DMS153 (cell line): ENCODE measurements at regions not wholly inside any gene's neighbourhood (a gene's known extent, or its start where the extent isn't known, plus 50 kb on each side); places are given as distances from the start of the nearest gene placed in this dataset.
"Not testable (repeated sequence)": the region's sequence is repeated elsewhere in the genome, so short reads cannot be mapped to it uniquely, and the experiment has no call there.

Experiments used
- DNase-seq: peaks from one replicate; lab custom pipeline; 2025; lab: John Stamatoyannopoulos, UW

DNA sequence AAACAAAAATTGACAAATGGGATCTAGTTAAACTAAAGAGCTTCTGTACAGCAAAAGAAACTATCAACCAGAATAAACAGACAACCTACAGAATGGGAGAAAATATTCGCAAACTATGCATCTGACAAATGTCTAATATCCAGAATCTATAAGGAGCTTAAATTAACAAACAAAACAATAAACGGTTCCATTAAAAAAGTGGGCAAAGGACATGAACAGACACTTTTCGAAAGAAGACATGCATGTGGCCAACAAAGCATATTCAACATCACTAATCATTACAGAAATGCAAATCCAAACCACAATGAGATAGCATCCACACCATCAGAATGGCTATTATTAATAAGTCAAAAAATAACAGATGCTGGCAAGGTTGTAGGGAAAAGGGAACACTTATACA lies 50.5 kb upstream of the MED13L start:
- not testable (repeated sequence) for DNase-seq

DNA sequence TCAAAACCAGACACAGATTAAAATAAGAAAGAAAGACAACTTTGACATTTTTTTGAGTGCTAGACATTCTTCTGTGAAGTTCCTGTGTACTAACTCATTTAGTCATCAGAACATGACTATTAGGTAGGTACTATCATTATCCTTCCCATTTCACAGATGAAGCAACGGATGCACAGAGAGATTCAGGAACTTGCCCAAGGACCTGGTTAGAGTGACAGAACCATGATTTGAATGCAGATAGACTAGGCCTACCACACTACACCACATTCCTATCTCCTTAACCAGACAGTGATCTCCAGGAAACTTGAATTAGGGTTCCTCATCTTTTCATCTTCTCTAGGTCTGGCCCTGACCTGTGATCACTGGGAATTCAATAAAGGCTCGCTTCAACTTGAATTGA lies 54.4 kb upstream of the MED13L start:
- no peak for DNase-seq

DNA sequence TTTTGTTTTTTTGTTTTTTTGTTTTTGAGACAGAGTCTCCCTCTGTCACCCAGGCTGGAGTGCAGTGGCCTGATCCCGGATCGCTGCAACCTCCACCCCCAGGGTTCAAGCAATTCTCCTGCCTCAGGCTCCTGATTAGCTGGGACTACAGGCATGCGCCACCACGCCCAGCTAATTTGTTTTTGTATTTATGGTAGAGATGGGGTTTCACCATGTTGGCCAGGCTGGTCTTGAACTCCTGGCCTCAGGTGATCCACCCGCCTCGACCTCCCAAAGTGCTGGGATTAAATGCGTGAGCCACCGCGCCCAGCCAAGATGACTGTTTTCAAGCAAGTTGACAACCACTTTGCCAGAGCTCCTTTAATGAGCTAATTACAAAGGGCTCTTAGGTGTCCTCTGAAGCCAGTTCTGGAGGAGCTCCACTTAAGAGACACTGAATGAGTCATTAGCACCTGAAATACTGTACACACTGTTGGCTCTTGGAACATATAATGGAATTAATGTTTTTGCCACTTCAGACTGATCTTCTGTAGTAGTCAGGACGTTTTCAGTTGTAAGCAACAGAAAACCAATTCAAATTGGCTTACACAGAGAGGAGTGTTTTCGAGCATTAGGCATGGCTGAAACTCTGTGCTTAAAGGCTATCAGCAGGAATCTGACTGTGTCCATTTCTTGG lies 55.4 kb upstream of the MED13L start:
- no peak for DNase-seq

DNA sequence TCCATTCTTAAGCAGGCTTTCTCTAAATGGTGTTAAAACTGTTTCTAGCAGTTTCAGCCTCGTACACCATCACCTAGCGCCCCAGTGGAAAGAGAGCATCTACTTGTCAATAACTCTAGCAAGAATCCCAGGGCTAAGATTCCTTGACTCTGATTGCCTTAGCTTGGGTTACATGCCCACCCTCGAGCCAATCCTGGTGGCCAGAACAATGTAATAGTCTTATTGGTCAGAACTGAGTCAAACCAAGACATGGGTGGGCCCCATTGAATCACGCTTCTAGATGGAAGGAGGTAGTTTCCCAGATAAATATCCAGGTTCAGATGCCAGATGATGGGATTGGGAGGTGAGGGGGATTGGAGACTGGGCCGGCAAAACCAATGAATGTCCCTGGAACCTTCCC lies 55.9 kb upstream of the MED13L start:
- no peak for DNase-seq

DNA sequence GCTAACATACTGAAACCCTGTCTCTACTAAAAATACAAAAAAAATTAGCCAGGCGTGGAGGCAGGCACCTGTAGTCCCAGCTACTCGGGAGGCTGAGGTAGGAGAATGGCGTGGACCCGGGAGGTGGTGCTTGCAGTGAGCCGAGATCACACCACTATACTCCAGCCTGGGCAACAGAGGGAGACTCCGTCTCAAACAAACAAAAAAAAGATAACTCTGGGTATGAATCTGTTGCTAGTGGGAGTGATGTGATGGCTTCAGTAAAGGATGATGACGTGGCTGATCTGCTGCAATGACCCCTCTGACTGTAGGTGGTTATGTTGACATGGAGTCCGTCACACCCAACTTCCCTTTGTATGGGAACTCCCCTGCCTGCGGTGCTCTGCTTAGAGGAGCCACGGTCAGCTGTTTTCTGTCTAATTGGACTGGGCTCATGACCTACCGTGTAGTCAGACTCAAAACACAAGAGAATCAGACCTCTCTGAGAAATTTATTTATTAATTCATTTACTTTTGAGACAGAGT lies 59.1 kb upstream of the MED13L start:
- DNase-seq: no peak

DNA sequence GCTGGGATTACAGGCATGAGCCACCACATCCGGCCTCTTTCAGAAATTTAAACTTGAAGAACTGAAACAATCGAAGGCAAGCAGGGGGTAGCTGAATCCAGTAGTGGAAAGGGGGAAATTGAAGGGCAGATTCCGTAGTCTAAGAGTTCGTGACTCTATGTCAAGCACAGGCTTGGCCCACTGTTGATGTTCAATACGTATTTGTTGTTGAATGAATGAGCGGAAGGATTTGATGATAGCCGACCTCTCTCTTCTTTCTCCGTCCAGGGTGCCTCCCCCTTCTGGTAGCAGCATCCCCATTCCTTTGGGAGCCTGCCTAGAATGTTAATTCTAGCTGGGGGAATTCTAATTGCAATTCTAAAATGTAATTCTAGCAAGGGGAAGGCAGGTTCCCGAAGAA lies 59.8 kb upstream of the MED13L start:
- DNase-seq: no peak

DNA sequence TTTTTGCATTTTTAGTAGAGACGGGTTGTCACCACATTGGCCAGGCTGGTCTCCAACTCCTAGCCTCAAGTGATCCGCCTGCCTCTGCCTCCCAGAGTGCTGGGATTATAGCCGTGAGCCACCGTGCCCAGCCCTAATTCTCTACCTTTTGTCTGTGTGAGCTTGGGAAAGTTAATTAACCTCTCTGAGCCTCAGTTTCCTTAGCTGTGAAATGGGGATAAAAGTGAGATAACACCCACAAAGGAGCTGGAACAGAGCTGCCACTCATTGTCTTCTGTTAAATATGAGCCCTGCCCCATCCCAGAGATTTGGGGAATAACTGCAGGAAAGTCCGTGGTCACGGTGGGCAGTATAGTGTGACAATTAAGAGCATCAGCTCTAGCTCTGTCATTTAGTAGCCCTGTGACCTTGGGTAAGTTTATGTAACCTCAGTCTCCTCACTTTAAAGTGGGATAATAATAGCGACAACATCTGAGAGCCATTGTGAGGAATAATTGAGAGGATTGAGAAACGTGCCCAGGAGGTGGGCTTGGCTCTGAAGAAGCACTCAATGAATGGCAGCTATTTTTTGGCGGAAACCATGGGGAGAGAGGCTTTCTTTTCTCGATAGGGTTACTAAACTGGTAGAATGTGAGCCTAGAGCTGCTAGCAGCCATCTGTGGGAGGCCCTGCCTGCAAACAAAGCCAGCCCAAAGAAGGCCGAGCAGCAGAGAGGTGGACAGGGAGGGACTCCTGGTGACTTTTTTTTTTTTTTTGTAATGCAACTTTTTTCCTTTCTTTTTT lies 60.8 kb upstream of the MED13L start:
- no peak for DNase-seq

DNA sequence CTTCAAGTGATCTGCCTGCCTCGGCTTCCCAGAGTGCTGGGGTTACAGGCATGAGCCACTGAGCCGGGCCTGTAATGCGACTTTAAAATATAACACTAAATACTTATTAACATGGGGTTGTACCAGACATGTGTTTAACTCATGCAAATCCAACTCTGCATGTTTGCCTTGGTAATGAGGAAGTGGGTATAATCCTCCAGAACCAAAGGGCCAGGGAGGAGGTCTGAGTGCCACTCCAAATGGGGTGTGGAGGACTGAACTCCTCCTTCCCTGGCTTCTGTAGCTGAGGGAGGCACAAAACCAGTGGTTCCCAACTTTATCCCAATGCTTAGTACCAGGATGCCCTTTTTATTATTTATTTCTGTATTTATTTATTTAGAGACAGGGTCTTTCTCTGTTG lies 61.6 kb upstream of the MED13L start:
- DNase-seq: no peak

DNA sequence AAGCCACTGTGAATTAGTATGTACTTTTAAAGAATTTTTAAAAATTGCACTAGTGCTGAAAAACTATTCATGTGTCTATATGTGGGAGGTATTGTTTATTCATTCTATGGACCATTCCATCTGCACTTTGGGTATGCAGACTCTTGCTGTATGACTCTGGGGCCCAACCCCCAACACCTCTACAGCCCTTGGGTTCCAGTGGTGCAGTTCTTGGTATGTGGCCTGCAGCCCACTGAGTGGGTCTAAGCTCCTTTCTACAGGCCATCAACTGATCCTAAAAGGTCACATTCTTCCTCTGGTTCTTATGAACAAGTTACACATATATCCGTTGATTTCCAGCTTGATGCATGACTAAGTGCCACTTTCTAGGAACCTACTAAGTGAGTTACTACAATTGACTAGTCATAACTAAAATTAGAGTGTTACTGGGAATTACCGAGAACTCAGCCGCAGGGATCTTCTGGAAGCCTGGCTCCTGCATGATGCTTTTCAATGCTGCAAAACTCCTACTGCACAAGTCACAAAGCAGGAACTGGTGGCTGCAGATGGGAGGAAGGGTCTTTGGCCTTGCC lies 62.4 kb upstream of the MED13L start:
- DNase-seq: no peak

DNA sequence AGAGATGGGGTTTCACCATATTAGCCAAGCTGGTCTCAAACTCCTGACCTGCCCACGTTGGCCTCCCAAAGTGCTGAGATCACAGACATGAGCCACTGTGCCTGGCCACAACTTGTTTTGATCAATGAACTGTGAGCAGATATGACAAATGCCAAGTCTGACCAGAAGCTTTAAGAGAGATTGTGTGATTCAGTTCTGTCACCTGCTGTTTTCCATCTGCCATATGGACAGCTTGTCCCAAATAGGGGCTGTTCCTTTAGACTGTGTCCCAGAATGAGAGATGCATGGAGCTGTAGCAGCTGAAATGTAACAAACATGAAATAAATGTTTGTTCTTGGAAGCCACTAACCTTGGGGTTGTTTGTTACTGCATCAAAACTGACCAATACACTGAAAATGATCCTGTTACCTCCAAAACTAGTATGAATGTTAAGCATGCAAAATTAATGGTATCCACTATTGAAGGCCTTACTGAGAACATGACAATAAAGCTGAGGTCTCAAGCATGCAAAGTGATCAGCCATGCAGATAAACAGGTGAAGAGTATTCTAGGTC lies 65.9 kb upstream of the MED13L start:
- DNase-seq: no peak

DNA sequence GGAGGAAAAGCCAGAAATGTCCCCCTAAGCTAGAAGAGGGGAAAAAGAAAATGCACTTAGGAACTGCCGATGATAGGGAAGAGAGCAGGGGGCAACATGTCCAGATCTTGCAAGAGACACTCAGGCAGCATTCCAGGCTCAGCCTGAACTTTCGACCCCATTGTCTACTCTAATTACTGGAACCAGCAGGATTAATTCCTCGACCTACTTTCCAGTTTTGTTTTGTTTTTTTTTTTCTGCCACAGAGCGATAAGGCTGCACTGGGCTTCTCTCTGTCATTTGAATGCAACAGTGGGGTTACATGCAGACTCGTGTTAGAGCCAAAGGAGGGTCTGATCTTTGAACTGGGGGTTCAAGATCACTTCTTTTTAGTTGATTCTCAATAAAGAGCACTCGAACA lies 68.7 kb upstream of the MED13L start:
- DNase-seq: no peak

DNA sequence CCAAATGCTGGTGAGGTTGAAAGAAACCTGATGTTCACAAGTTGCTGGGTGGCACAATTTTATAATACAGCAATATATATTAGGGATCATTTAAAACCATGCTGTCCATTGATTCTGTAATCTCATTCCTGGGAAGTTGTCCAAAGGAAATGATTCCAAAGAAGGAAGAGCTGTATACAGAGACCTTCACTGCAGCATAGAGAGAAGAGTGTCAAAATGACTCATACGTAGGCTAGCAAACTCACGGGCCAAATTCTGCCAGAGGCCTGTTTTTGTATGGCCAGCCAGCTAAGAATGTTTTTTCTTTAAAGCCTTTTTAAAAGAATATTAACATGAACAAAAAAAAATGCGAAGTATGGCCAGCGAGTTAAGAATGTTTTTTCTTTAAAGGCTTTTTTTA lies 69.2 kb upstream of the MED13L start:
- DNase-seq: no peak

DNA sequence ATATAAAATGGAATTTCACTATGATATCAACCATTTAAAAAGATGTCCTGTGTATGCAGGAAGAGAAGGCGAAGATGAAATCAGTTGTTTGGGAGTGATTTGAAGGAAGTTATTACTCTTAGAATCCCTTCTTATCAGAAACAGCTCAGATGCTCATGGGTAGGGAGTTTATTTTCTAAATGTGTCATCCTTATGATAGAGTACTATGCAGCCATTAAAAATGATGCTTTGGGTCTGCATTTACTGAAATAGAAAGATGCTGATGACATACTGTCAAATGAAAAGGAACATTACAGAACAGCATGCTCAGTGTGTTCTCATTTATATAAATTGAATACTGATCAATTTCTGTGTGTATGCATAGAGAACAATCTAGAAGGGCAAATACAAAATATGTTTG lies 69.8 kb upstream of the MED13L start:
- no peak for DNase-seq

DNA sequence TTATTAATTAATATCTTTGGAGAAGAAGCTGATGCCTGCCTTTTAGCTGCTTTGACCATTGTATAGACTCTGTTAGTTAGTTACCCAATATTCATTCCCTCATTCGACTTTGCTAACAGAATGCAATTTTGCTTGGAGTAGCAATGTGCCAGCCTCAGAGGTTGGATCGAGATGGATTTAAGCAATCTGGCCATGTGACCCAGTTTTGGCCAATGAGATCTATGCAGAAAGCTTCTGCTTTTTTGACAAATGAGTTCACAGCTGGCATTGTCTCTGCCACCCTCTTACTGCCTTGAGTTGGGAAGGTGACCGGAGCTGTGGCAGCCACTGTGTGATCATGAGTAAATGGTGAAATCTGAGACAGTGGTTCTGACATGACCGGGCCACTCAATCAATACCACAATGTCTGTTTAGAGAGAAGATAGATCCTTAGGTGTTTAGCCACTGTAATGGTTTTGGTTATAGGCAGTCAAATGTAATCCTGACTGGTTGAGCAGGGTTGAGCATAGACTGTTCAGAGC lies 74.9 kb upstream of the MED13L start:
- no peak for DNase-seq

DNA sequence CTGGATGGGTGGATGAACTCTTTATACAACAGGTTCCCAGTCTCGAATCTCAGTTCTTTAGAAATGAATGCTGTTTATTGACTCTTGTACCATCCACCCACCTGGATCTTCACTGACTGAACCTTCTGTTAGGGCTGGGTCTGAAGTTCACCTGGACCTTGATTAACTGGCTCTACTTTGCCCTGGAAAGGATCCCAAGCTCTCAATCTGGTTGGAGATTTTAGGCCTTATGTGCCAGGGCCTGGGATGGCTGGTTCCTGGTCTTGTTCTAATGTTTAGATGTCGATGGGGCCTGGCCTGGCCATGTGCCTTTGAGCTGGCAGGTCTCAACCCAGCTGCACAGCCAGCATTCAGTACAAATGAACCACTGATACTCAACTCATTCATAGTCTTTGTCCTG lies 76.5 kb upstream of the MED13L start:
- no peak for DNase-seq

DNA sequence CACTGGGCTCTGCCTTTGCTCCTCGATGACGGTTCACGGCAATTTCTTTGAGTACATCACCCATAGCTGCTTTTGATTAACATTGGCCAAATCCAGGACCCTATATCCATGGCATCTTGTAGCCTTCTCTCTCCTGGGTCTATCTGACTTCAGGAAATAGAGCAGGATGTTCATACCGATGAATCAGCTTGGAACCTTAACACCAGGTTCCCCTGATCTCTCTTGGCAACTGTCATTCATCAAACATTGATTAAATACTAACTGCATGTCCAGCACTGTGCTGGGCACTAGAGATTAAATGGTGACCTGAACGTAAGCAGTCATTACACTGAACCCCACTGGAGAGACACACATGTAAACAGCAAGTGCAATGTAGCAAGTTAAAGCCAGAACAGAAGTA lies 77.0 kb upstream of the MED13L start:
- no peak for DNase-seq

DNA sequence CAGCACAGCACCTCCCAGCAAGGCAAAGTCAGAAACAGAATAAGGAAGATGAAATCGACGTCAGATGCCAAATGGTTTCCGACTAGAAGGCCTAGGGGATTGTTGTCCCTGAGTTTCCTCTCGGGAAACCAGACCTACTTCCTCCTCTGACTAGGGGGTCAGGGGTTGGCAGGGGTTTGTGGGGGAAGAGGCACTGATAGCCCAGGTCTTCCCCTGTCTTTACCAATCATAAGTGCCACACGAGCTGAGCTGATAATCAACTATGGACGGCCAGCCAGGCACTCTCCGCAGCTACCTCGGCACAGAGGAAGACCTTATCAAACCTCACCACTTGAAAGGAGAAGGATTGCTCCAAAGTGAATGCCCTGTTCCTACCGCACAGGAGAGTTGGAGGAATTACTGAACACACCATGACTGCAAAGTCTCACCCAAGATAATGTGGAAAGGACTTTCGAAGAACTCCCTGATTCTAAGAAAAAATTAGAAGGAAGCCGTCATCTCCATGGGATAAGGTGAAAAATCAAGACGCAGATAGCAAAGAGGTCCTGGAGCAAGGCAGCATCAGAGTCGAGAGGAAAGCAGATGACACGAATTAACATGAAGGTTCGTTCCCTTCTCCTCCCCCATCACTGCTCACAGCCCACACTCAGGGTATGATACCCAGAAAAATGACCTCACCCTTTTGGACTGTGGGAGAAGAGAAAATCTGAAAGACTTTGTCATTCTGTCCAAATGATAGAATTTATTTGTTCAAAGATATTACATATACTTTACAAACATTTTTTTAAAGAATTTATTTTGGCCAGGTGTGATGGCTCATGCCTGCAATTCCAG lies 77.7 kb upstream of the MED13L start:
- no peak for DNase-seq

DNA sequence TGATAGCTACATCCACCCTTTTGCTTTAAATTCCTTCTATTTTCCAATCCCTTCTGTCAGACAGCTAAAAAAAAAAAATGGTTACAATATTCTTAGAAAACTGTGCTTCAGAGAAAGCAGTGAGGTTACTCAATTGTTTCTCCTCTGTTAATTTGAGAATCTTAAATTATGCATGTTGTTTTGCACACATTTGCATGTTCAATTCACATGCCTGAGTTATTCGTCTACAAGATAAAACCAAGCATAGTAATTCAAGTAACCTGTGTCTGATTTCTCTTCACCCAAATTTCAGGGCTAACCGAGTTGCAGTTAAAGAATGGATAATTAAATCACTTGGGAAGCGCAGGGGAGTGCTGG lies 81.0 kb upstream of the MED13L start:
- DNase-seq: no peak

DNA sequence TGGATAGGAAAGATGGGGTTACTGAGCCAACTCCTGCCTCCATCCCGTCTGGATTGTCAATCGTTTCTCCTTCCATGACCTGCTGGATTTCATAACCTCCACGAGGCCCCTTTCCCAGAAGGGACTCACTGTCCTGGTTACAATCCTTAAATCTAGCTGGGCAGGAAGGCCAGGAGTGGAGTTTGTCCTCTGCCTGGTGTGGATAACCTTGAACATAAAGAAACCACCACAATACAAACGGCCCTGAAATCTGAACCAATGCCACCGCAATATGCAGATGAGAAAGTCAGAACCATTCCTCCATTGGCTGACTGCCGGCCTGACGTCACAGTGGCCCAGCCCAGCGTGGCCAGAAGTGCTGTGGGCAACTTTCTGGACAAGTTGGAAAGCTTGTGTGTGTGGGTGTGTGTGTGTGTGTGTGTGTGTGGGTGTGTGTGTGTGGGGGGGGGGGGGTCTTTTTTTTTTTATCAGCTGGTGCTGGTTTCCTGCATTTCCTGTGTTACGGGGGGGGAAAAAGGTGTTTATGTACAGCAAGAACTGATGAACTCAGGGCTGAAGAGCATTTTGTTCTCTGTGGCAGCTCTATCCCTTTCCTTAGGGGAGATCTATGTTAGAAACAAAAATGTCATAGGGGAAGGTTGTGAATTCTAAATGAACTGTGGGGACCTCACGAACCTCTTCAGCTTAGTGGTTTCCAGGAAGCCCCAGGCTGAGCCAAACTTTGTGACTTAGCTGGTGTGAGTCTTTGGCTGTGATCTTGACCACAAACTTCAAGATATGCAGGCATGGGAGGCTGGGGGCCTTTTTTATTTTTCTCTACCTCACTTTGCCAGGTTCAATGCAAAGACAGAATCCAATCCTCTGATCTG lies 81.6 kb upstream of the MED13L start:
- peak; percentile 77 for DNase-seq

DNA sequence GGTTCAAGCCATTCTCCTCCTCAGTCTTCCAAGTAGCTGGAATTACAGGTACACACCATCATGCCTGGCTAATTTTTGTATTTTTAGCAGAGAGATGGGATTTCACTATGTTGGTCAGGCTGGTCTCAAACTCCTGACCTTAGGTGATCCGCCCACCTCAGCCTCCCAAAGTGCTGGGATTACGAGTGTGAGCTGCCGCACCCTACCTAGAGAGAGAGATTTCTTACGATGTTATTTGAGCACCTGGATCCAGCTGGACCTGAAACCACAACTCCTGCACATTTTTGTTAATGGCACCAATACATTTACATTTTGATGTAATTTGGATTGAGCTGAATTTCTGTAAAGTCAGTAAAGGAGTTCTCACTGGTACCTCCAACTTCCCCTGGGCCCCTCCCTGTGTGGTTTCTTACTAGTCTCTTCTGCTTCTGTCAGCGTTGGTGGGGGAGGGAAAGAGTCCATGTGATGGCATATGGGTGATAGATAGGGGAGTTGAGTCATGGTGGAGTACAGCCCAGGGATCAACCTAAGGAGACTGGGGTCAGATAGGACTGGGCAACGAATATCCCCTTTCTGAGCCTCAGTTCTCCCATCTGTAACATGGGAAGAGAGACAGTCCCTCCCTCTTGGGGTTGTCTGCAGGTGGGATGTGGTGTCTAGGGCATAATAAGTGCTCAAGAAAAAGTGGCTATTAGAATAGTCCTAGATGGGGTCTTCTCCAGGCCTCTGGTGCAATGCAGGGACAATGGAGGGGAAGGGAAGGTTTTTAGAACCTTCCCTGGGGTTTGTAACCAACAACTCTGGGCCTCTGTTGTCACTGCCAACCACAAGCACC lies 83.3 kb upstream of the MED13L start:
- DNase-seq: no peak
